Stimulated activated naive B cell treated with anti-CD40 and anti-IgM and Interleukin-4, amounts not matched to agents 10 μg/mL and 1 μg/mL and 100 μg/mL, for 72 hours (primary cell): ENCODE measurements at regions not wholly inside any gene's neighbourhood (a gene's known extent, or its start where the extent isn't known, plus 50 kb on each side); places are given as distances from the start of the nearest gene placed in this dataset.

Experiments used
- ATAC-seq, 2 donors: fragments of 150-1000 bp; cut with Tn5 transposase; replicated peaks; 2 replicates each; pipeline ENCODE4 v1.10.0; 2021; ENCODE audit warnings: moderate library complexity in 1 of 2
- DNase-seq: peaks from one replicate; pipeline ENCODE4 v3.0.0; 2021
- H3K27ac Mint-ChIP-seq: one replicate; pipeline ENCODE4 v1.8.0; 2022; ENCODE audit warnings: mild to moderate bottlenecking, mixed read lengths
- H3K27me3 Mint-ChIP-seq, 2 donors: one replicate each; pipeline ENCODE4 v1.8.0; 2022; ENCODE audit warnings: mixed read lengths in 2 of 2
- H3K36me3 Mint-ChIP-seq, 2 donors: one replicate each; pipeline ENCODE4 v1.8.0; 2022; ENCODE audit warnings: mixed read lengths in 2 of 2, mild to moderate bottlenecking in 1 of 2
- H3K4me1 Mint-ChIP-seq, 2 donors: one replicate each; pipeline ENCODE4 v1.8.0; 2022; ENCODE audit warnings: mixed read lengths in 2 of 2, mild to moderate bottlenecking in 1 of 2
- H3K4me3 Mint-ChIP-seq, 2 donors: one replicate each; pipeline ENCODE4 v1.8.0; 2022; ENCODE audit warnings: mild to moderate bottlenecking in 2 of 2, mixed read lengths in 2 of 2, moderate library complexity in 1 of 2
- H3K9me3 Mint-ChIP-seq, 2 donors: one replicate each; pipeline ENCODE4 v1.8.0; 2022; ENCODE audit warnings: mixed read lengths in 2 of 2, mild to moderate bottlenecking in 1 of 2

DNA sequence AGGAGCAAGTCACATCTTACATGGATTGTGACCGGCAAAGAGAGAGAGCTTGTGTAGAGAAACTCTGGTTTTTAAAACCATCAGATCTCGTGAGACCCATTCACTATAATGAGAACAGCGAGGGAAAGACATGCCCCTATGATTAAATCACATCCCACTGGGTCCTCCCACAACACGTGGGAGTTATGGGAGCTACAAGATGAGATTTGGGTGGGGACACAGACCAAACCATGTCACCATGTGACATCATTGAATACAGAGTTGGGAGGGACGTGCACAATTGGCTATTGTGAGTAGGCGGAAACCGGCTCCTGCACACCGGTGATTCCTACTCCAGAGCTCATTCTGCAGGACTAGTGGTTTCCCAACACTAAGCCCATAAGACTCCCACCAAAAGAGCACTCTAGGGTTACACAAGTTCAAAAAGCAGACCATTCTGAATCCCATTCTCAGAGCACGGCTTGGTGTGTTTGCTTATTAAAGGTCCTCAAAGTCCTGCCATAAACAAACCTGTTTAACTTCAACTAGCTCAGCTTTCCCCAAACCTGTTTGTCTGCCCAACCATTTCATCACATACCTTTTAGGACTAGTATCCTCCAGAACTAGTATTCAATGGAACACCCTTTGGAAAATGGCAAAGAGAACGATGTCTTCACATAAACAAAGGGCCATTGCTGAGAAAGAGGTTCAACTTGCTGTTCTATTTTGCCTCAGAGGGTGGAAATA is 167.6 kb downstream of the TLE3 start:
- Mint-ChIP-seq H3K36me3 (peaks cover 2 to 8% of the 10 kb centered on the region in 2 donors), H3K27ac (no peak overlapping the region), H3K4me1 (no peaks in the 10 kb centered on the region), H3K4me3 (no peak overlapping the region), H3K27me3 (peaks cover 34 to 47% of the 10 kb centered on the region in 2 donors), H3K9me3 (peaks cover 5 to 19% of the 10 kb centered on the region in 2 donors)
- no peak for ATAC-seq
- no peak for DNase-seq

DNA sequence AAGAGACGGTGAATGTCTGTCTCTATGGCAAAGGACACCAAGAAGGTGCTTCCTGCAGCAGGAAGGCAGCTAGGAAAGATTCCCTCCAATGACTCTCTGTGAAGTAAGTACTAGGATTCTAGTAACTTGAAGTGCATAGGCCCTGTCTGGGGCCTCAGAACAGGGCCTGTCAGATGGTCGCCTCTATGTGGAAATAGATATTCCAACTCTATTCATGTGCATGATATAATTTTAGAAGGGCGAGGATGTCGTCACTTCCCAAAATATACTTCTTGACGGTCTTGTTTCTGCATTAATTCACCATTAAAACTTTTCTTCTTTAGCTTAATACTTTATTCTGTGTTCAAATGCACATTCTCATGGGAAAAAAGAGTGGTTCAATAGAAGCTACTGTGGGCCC is 167.0 kb downstream of the TLE3 start:
- Mint-ChIP-seq H3K27ac (no peak overlapping the region), H3K4me1 (no peaks in the 10 kb centered on the region), H3K9me3 (peaks cover 8 to 26% of the 10 kb centered on the region in 2 donors), H3K27me3 (peaks cover 41 to 54% of the 10 kb centered on the region in 2 donors), H3K36me3 (peaks cover 1 to 15% of the 10 kb centered on the region in 2 donors), H3K4me3 (no peak overlapping the region)
- no peak for DNase-seq
- ATAC-seq: no peak

GRCh38 chr15:69931156-69931555 is 166.6 kb downstream of the TLE3 start:
- no peak for ATAC-seq
- Mint-ChIP-seq H3K9me3 (peaks cover 10 to 27% of the 10 kb centered on the region in 2 donors), H3K27ac (no peak overlapping the region), H3K36me3 (peaks cover 2 to 15% of the 10 kb centered on the region in 2 donors), H3K4me1 (no peaks in the 10 kb centered on the region), H3K4me3 (no peak overlapping the region), H3K27me3 (peaks cover 43 to 55% of the 10 kb centered on the region in 2 donors)
- no peak for DNase-seq

- DNase-seq: no peak
- peaks cover 8 to 16% of the 10 kb centered on the region in 2 donors for H3K9me3 Mint-ChIP-seq
- ATAC-seq: no peak
- no peak overlapping the region for H3K27ac Mint-ChIP-seq
- H3K36me3 Mint-ChIP-seq: peaks cover 2 to 7% of the 10 kb centered on the region in 2 donors
- H3K4me3 Mint-ChIP-seq: no peak overlapping the region
- H3K4me1 Mint-ChIP-seq: no peaks in the 10 kb centered on the region
- peaks cover 32 to 35% of the 10 kb centered on the region in 2 donors for H3K27me3 Mint-ChIP-seq
Measured at GRCh38 chr15:69934607-69935006, 163.1 kb downstream of the TLE3 start.

GRCh38 chr15:69939513-69940440 is 157.9 kb downstream of the TLE3 start:
- ATAC-seq (no peak), DNase-seq (no peak)
- peaks cover 2 to 7% of the 10 kb centered on the region in 2 donors for H3K36me3 Mint-ChIP-seq
- H3K9me3 Mint-ChIP-seq: peaks cover 7 to 11% of the 10 kb centered on the region in 2 donors
- peaks cover 0 to 2% of the 10 kb centered on the region in 2 donors for H3K4me1 Mint-ChIP-seq
- H3K27ac Mint-ChIP-seq: no peak overlapping the region
- no peak overlapping the region for H3K4me3 Mint-ChIP-seq
- H3K27me3 Mint-ChIP-seq: peaks cover 14 to 22% of the 10 kb centered on the region in 2 donors

DNA sequence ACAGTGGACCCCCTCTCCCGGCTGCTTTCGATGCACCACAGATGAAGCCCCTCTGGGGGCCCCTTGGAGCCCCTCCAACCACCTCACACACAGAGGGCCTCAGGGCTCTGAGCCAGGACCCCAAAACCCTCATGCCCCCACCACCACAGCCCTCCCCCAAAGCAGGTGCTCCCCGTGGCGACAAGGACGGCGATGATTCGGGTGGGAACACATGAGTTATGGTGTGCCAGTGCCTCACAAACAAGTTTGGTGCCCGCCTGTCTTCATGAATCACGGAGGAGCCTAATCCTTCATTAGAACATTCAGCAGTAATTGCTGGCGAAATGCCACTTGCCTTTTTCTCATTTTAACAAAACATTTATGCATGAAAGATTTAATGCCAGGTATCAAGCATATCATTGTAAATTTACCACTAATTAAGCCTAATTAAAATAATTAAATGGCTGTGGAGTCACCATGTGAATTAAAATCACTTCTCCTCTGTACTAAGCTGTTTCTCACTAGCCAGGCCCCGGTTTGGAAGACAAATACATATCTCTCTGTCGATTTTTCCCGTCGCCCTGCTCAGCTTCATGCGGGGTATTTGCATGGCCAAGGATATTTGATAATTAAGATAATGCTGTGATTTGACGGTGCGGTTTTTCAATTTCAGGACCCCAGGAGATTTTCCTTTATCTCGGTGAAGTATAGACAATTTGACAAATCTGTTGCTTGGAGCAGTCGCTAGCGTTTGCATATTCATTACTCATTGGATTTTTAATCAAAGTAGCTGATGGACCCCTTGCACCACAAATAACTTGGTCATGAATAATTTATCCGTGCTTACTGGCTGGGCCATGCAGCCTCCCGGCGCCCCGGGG is 157.0 kb downstream of the TLE3 start:
- Mint-ChIP-seq H3K4me3 (no peak overlapping the region), H3K27ac (no peak overlapping the region), H3K27me3 (peaks cover 5 to 13% of the 10 kb centered on the region in 2 donors), H3K36me3 (peaks cover under 1 to 1% of the 10 kb centered on the region in 2 donors), H3K9me3 (peaks cover 2 to 3% of the 10 kb centered on the region in 2 donors), H3K4me1 (peaks cover 0 to 2% of the 10 kb centered on the region in 2 donors)
- no peak for DNase-seq
- ATAC-seq: no peak

GRCh38 chr15:69941301-69941605 is 156.5 kb downstream of the TLE3 start:
- Mint-ChIP-seq H3K4me1 (peaks cover 0 to 2% of the 10 kb centered on the region in 2 donors), H3K27me3 (peaks cover 4 to 14% of the 10 kb centered on the region in 2 donors), H3K4me3 (no peak overlapping the region), H3K36me3 (no peaks in the 10 kb centered on the region), H3K9me3 (no peaks in the 10 kb centered on the region), H3K27ac (no peak overlapping the region)
- ATAC-seq (no peak), DNase-seq (no peak)

- Mint-ChIP-seq H3K27ac (no peak overlapping the region), H3K36me3 (no peaks in the 10 kb centered on the region), H3K4me3 (no peak overlapping the region), H3K4me1 (peaks cover 0 to 2% of the 10 kb centered on the region in 2 donors), H3K9me3 (no peaks in the 10 kb centered on the region), H3K27me3 (peaks cover 4 to 19% of the 10 kb centered on the region in 2 donors)
- DNase-seq (no peak), ATAC-seq (no peak)
Measured at GRCh38 chr15:69941706-69942495, 155.8 kb downstream of the TLE3 start.

DNA sequence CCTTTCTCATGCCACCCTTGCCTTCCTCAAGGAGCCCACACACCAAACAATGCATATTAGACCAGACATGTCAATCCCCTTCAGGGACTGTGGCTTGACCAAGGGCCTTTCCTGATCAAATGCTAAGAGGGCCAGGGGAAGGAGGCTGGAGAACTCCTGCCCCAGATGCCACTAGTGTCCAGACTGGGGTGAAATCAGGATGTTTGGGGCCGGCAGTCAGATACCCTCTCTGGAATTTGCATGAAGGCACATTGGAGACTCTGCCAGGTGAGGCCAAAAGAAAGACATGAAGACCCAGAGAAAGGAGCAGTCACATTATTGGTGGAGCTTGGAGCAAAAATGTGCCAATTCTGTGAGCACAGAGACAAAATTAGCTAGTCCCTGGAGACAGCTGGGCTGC is 154.1 kb downstream of the TLE3 start:
- Mint-ChIP-seq H3K36me3 (no peaks in the 10 kb centered on the region), H3K4me3 (no peak overlapping the region), H3K4me1 (peaks cover 0 to 2% of the 10 kb centered on the region in 2 donors), H3K9me3 (no peaks in the 10 kb centered on the region), H3K27me3 (peaks cover 7 to 19% of the 10 kb centered on the region in 2 donors), H3K27ac (no peak overlapping the region)
- DNase-seq (no peak), ATAC-seq (no peak)

- H3K36me3 Mint-ChIP-seq: no peaks in the 10 kb centered on the region
Measured at GRCh38 chr15:69945729-69946128, 152.0 kb downstream of the TLE3 start.

GRCh38 chr15:69946870-69947269 is 150.8 kb downstream of the TLE3 start:
- Mint-ChIP-seq H3K27me3 (peaks cover 11 to 19% of the 10 kb centered on the region in 2 donors), H3K4me1 (peaks cover 0 to 2% of the 10 kb centered on the region in 2 donors), H3K4me3 (no peak overlapping the region), H3K9me3 (no peaks in the 10 kb centered on the region), H3K27ac (no peak overlapping the region), H3K36me3 (no peaks in the 10 kb centered on the region)
- no peak for DNase-seq
- ATAC-seq: no peak

More at GRCh38 chr15:69945729-69946128, 152.0 kb downstream of the TLE3 start:
- peaks cover 11 to 19% of the 10 kb centered on the region in 2 donors for H3K27me3 Mint-ChIP-seq
- no peaks in the 10 kb centered on the region for H3K9me3 Mint-ChIP-seq
- DNase-seq: no peak
- H3K4me1 Mint-ChIP-seq: peaks cover 0 to 2% of the 10 kb centered on the region in 2 donors
- H3K4me3 Mint-ChIP-seq: no peak overlapping the region
- no peak for ATAC-seq
- H3K27ac Mint-ChIP-seq: no peak overlapping the region

- no peak overlapping the region for H3K27ac Mint-ChIP-seq
Measured at GRCh38 chr15:69947394-69947793, 150.3 kb downstream of the TLE3 start.

GRCh38 chr15:69949485-69949884 is 148.2 kb downstream of the TLE3 start:
- DNase-seq: no peak
- H3K4me3 Mint-ChIP-seq: no peak overlapping the region
- peaks cover 7 to 15% of the 10 kb centered on the region in 2 donors for H3K27me3 Mint-ChIP-seq
- H3K4me1 Mint-ChIP-seq: peaks cover 0 to 2% of the 10 kb centered on the region in 2 donors
- no peak for ATAC-seq
- H3K27ac Mint-ChIP-seq: no peak overlapping the region
- no peaks in the 10 kb centered on the region for H3K36me3 Mint-ChIP-seq
- no peaks in the 10 kb centered on the region for H3K9me3 Mint-ChIP-seq

More at GRCh38 chr15:69947394-69947793, 150.3 kb downstream of the TLE3 start:
- Mint-ChIP-seq H3K27me3 (peaks cover 11 to 19% of the 10 kb centered on the region in 2 donors), H3K36me3 (no peaks in the 10 kb centered on the region), H3K9me3 (no peaks in the 10 kb centered on the region), H3K4me1 (peaks cover 0 to 2% of the 10 kb centered on the region in 2 donors), H3K4me3 (no peak overlapping the region)
- ATAC-seq (no peak), DNase-seq (no peak)
